Chondrocyte (in vitro differentiated cells): ENCODE measurements at regions not wholly inside any gene's neighbourhood (a gene's known extent, or its start where the extent isn't known, plus 50 kb on each side); places are given as distances from the start of the nearest gene placed in this dataset.
A peak's percentile ranks its signal among the peaks of the same experiment; 100 is the strongest.

Source experiments
- DNase-seq: peaks from one replicate; pipeline ENCODE4 v3.0.0; 2021; ENCODE audit warnings: mixed read lengths, low spot score
- H3K27ac Mint-ChIP-seq: one replicate; pipeline ENCODE4 v1.8.0; 2021; ENCODE audit warnings: mild to moderate bottlenecking, moderate library complexity, mixed read lengths; ENCODE audit not compliant: unreplicated experiment
- H3K27me3 Mint-ChIP-seq: 2 replicates; pipeline ENCODE4 v1.8.0; 2021; ENCODE audit warnings: low read depth, mixed read lengths
- H3K36me3 Mint-ChIP-seq: 2 replicates; pipeline ENCODE4 v1.8.0; 2021; ENCODE audit warnings: low read depth, mixed read lengths
- H3K4me1 Mint-ChIP-seq: 2 replicates; pipeline ENCODE4 v1.8.0; 2021; ENCODE audit warnings: low read depth, mild to moderate bottlenecking, mixed read lengths
- H3K4me3 Mint-ChIP-seq: one replicate; pipeline ENCODE4 v1.8.0; 2021; ENCODE audit warnings: mild to moderate bottlenecking, moderate library complexity, mixed read lengths; ENCODE audit not compliant: unreplicated experiment
- H3K9me3 Mint-ChIP-seq: 2 replicates; pipeline ENCODE4 v1.8.0; 2021; ENCODE audit warnings: low read depth, mixed read lengths
- CTCF ChIP-seq: fragments of 200-600 bp; sonication (generic); IDR thresholded peaks from 2 replicates; pipeline ENCODE4 v1.5.0; 2021; ENCODE audit warnings: antibody characterized with exemption, mild to moderate bottlenecking, moderate library complexity

GRCh38 chr9:93824386-93825294 is 130.5 kb downstream of the BARX1 start:
- Mint-ChIP-seq H3K27ac (no peak overlapping the region), H3K4me3 (no peak overlapping the region), H3K36me3 (peaks cover 3% of the 10 kb centered on the region), H3K27me3 (peaks cover 45% of the 10 kb centered on the region), H3K4me1 (no peaks in the 10 kb centered on the region), H3K9me3 (peaks cover 10% of the 10 kb centered on the region)
- TF ChIP-seq CTCF: no peak
- peak; percentile 52 for DNase-seq

GRCh38 chr9:93823245-93824072 is 131.7 kb downstream of the BARX1 start:
- Mint-ChIP-seq H3K4me3 (no peak overlapping the region), H3K27me3 (peaks cover 46% of the 10 kb centered on the region), H3K27ac (no peak overlapping the region), H3K9me3 (peaks cover 10% of the 10 kb centered on the region), H3K36me3 (peaks cover 3% of the 10 kb centered on the region), H3K4me1 (no peaks in the 10 kb centered on the region)
- DNase-seq: no peak
- no peak for TF ChIP-seq CTCF

- Mint-ChIP-seq H3K4me1 (no peaks in the 10 kb centered on the region), H3K9me3 (peaks cover 10% of the 10 kb centered on the region), H3K4me3 (no peak overlapping the region), H3K27ac (no peak overlapping the region), H3K27me3 (peaks cover 52% of the 10 kb centered on the region), H3K36me3 (peaks cover 3% of the 10 kb centered on the region)
- no peak for TF ChIP-seq CTCF
- no peak for DNase-seq
These were observed 132.9 kb downstream of the BARX1 start for GRCh38 chr9:93822229-93822628.

- Mint-ChIP-seq H3K27me3 (peaks cover 55% of the 10 kb centered on the region), H3K27ac (no peak overlapping the region), H3K9me3 (peaks cover 10% of the 10 kb centered on the region), H3K4me3 (no peak overlapping the region), H3K4me1 (no peaks in the 10 kb centered on the region), H3K36me3 (peaks cover 3% of the 10 kb centered on the region)
- TF ChIP-seq CTCF: no peak
- DNase-seq: no peak
These were observed 133.8 kb downstream of the BARX1 start for GRCh38 chr9:93821307-93821703.

DNA sequence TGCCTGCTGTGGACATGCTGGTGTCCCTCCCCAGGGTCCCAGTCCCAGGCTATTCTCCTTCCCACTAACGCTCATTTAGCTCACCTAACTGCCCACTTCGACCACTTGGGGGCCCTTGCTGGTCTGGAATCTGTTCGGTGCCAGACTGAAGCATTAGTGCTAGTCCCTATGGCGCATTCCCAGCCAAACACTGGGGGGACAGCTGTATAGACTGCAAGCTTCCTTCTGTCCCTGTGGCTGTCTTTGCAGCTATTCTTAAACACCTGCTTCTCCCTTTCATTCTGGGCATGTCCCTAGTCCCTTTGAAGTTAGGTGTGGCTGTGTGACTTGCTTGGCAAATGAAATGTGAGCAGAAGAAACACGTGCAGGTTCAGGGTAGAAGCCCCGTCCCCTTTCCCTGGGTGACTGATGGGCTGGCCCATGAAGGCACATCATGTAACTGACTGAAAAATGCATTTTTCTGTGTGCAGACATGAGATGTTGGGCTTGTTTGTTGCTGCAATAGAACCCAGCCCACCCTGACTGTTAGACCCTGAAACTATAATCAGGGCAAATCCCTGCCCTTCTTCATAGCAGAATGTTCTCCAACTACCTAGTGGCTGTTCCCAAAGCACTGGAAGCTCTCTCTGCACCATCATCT is 134.4 kb downstream of the BARX1 start:
- no peak for TF ChIP-seq CTCF
- H3K4me1 Mint-ChIP-seq: no peaks in the 10 kb centered on the region
- H3K36me3 Mint-ChIP-seq: peaks cover 3% of the 10 kb centered on the region
- H3K4me3 Mint-ChIP-seq: no peak overlapping the region
- peaks cover 10% of the 10 kb centered on the region for H3K9me3 Mint-ChIP-seq
- H3K27ac Mint-ChIP-seq: no peak overlapping the region
- no peak for DNase-seq
- peaks cover 55% of the 10 kb centered on the region for H3K27me3 Mint-ChIP-seq
